OCI-LY1 (cell line): ENCODE measurements at regions not wholly inside any gene's neighbourhood (a gene's known extent, or its start where the extent isn't known, plus 50 kb on each side); places are given as distances from the start of the nearest gene placed in this dataset.

Experiments used
- H2AFZ ChIP-seq: fragments of 200-600 bp; sonication (generic), shearing (Covaris generic); 2 replicates; pipeline ENCODE4 v1.6.0; 2014; ENCODE audit warnings: antibody characterized with exemption, mild to moderate bottlenecking, low read length
- H3F3A ChIP-seq: fragments of 200-600 bp; sonication (generic), shearing (Covaris generic); 2 replicates; pipeline ENCODE4 v1.6.0; 2014; ENCODE audit warnings: mild to moderate bottlenecking, antibody characterized with exemption, low read length, moderate library complexity; ENCODE audit not compliant: insufficient read depth
- H3K27ac ChIP-seq: fragments of 200-600 bp; sonication (generic); 2 replicates; pipeline ENCODE4 v1.5.1; 2014; ENCODE audit warnings: low read length, mixed run types, mild to moderate bottlenecking, low read depth; ENCODE audit not compliant: poor library complexity, severe bottlenecking
- H3K27me3 ChIP-seq: fragments of 200-600 bp; sonication (generic); 2 replicates; pipeline ENCODE4 v1.6.0; 2014; ENCODE audit warnings: antibody characterized with exemption, mild to moderate bottlenecking, low read length, moderate library complexity; ENCODE audit not compliant: insufficient read depth
- H3K36me3 ChIP-seq: fragments of 200-600 bp; sonication (generic); 2 replicates; pipeline ENCODE4 v1.6.1; 2014; ENCODE audit warnings: mild to moderate bottlenecking, antibody characterized with exemption, low read length, moderate library complexity, mixed read lengths; ENCODE audit not compliant: insufficient read depth
- H3K4me1 ChIP-seq: fragments of 200-600 bp; sonication (generic); 2 replicates; pipeline ENCODE4 v1.5.1; 2014; ENCODE audit warnings: mild to moderate bottlenecking, low read length, moderate library complexity; ENCODE audit not compliant: insufficient read depth, severe bottlenecking
- H3K4me2 ChIP-seq: fragments of 200-600 bp; sonication (generic), shearing (Covaris generic); 2 replicates; pipeline ENCODE4 v1.6.1; 2014; ENCODE audit warnings: low read length
- H3K4me3 ChIP-seq: fragments of 200-600 bp; sonication (generic); 2 replicates; pipeline ENCODE4 v1.5.1; 2014; ENCODE audit warnings: low read length, low read depth, mild to moderate bottlenecking, mixed read lengths; ENCODE audit not compliant: poor library complexity, severe bottlenecking
- H3K79me2 ChIP-seq: fragments of 200-600 bp; shearing (Covaris generic); 2 replicates; pipeline ENCODE4 v1.6.1; 2016; ENCODE audit warnings: mixed run types, low read length, mixed read lengths; ENCODE audit not compliant: insufficient read depth
- H3K9ac ChIP-seq: fragments of 200-600 bp; sonication (generic), shearing (Covaris generic); 2 replicates; pipeline ENCODE4 v1.6.1; 2014; ENCODE audit warnings: mild to moderate bottlenecking, low read length, mixed read lengths
- H3K9me2 ChIP-seq: fragments of 200-600 bp; sonication (generic), shearing (Covaris generic); 2 replicates; pipeline ENCODE4 v1.6.1; 2014; ENCODE audit warnings: low read depth, mild to moderate bottlenecking, low read length, mixed read lengths
- H3K9me3 ChIP-seq: fragments of 200-600 bp; shearing (Covaris generic); 2 replicates; pipeline ENCODE4 v1.6.1; 2014; ENCODE audit warnings: low read length, mixed read lengths
- H4K20me1 ChIP-seq: fragments of 200-600 bp; sonication (generic), shearing (Covaris generic); 2 replicates; pipeline ENCODE4 v1.6.0; 2016; ENCODE audit warnings: mild to moderate bottlenecking, low read length; ENCODE audit not compliant: insufficient read depth
- EZH2 ChIP-seq: fragments of 200-600 bp; sonication (generic), shearing (Covaris generic); IDR thresholded peaks from 2 replicates; pipeline ENCODE4 v1.8.0; 2017; ENCODE audit warnings: borderline replicate concordance, mixed run types, mild to moderate bottlenecking, antibody characterized with exemption, low read length, moderate library complexity, mixed read lengths
- TF ChIP-seq, protein P1 (sequence below): fragments of 200-600 bp; sonication (generic), shearing (Covaris generic); IDR thresholded peaks from 2 replicates; pipeline ENCODE4 v1.5.1; 2017; ENCODE audit warnings: mild to moderate bottlenecking, antibody characterized with exemption, low read length, moderate library complexity, mixed read lengths

GRCh38 chr2:217063238-217063755 is 203.4 kb upstream of the TNP1 start:
- no peaks in the 10 kb centered on the region for H3K9me2 ChIP-seq
- H3K4me1 ChIP-seq = no peaks in the 10 kb centered on the region
- H3K27ac ChIP-seq = no peak overlapping the region
- no peak overlapping the region for H3K4me2 ChIP-seq
- no peak overlapping the region for H3K4me3 ChIP-seq
- TF ChIP-seq EZH2 = no peak
- TF ChIP-seq, protein P1, sequence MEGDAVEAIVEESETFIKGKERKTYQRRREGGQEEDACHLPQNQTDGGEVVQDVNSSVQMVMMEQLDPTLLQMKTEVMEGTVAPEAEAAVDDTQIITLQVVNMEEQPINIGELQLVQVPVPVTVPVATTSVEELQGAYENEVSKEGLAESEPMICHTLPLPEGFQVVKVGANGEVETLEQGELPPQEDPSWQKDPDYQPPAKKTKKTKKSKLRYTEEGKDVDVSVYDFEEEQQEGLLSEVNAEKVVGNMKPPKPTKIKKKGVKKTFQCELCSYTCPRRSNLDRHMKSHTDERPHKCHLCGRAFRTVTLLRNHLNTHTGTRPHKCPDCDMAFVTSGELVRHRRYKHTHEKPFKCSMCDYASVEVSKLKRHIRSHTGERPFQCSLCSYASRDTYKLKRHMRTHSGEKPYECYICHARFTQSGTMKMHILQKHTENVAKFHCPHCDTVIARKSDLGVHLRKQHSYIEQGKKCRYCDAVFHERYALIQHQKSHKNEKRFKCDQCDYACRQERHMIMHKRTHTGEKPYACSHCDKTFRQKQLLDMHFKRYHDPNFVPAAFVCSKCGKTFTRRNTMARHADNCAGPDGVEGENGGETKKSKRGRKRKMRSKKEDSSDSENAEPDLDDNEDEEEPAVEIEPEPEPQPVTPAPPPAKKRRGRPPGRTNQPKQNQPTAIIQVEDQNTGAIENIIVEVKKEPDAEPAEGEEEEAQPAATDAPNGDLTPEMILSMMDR = no peak
- no peak overlapping the region for H3K9ac ChIP-seq
- H4K20me1 ChIP-seq = no peaks in the 10 kb centered on the region
- no peaks in the 10 kb centered on the region for H3F3A ChIP-seq
- H2AFZ ChIP-seq = no peak overlapping the region
- H3K79me2 ChIP-seq = no peaks in the 10 kb centered on the region
- no peaks in the 10 kb centered on the region for H3K27me3 ChIP-seq
- no peaks in the 10 kb centered on the region for H3K36me3 ChIP-seq
- H3K9me3 ChIP-seq = no peaks in the 10 kb centered on the region

GRCh38 chr2:217062768-217063167 is 202.9 kb upstream of the TNP1 start:
- H4K20me1 ChIP-seq = no peaks in the 10 kb centered on the region
- H3K27me3 ChIP-seq = no peaks in the 10 kb centered on the region
- no peak overlapping the region for H3K4me3 ChIP-seq
- no peaks in the 10 kb centered on the region for H3K36me3 ChIP-seq
- no peaks in the 10 kb centered on the region for H3K9me3 ChIP-seq
- no peaks in the 10 kb centered on the region for H3F3A ChIP-seq
- no peak overlapping the region for H2AFZ ChIP-seq
- no peak overlapping the region for H3K4me2 ChIP-seq
- H3K79me2 ChIP-seq = no peaks in the 10 kb centered on the region
- H3K9me2 ChIP-seq = no peaks in the 10 kb centered on the region
- H3K4me1 ChIP-seq = no peaks in the 10 kb centered on the region
- TF ChIP-seq, protein P1 = no peak
- TF ChIP-seq EZH2 = no peak
- H3K27ac ChIP-seq = no peak overlapping the region
- no peak overlapping the region for H3K9ac ChIP-seq

DNA sequence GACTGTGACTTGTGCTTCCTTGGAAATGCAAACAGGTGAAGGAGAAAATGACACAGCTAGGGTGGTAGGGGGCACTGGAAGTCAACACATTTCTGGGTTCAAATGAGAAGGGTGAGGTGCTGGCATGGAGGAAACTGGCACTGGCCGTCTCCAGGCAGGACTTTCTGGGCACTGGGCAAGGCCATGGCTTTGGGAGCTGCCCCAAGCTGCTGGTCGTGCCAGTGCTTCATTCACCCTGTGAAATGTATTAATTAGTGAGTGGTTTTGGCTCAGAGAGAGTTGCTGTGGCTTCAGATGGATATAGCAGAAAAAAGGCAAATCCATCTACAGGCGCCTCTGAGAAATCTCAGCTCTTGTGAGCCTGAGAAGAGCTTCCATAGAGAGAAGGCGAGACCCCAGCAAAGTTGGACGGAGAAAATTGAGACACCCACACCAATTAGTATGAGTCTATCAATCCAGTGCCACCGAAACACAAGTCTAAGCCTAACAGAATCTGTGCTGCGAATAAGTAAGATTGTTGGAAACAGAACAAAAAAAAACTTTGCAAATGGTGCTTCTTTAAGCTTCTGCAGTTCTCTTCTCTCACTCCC is 202.1 kb upstream of the TNP1 start:
- H3K4me2 ChIP-seq = no peak overlapping the region
- no peaks in the 10 kb centered on the region for H3K36me3 ChIP-seq
- TF ChIP-seq, protein P1 = no peak
- no peak for TF ChIP-seq EZH2
- no peaks in the 10 kb centered on the region for H3K9me3 ChIP-seq
- no peak overlapping the region for H3K9ac ChIP-seq
- H3K79me2 ChIP-seq = no peaks in the 10 kb centered on the region
- H3K4me1 ChIP-seq = no peaks in the 10 kb centered on the region
- H3K27ac ChIP-seq = no peak overlapping the region
- no peak overlapping the region for H3K4me3 ChIP-seq
- no peak overlapping the region for H2AFZ ChIP-seq
- no peaks in the 10 kb centered on the region for H4K20me1 ChIP-seq
- no peaks in the 10 kb centered on the region for H3F3A ChIP-seq
- H3K27me3 ChIP-seq = no peaks in the 10 kb centered on the region
- no peaks in the 10 kb centered on the region for H3K9me2 ChIP-seq
